ENCODE measurements at regions not wholly inside any gene's neighbourhood (a gene's known extent, or its start where the extent isn't known, plus 50 kb on each side); places are given as distances from the start of the nearest gene placed in this dataset.

GRCh38 chr13:61477619-61478018 lies 62.0 kb upstream of the PCDH20 start:
- no peak for DNase-seq (ENCODE audit: low spot score)

GRCh38 chr13:61470786-61471185 lies 55.1 kb upstream of the PCDH20 start:
- DNase-seq (ENCODE audit: low spot score) = no peak

GRCh38 chr13:61466280-61466679 lies 50.6 kb upstream of the PCDH20 start:
- DNase-seq (ENCODE audit: low spot score) = no peak
